Esophagus muscularis mucosa (tissue), 2 donors: ENCODE measurements at regions not wholly inside any gene's neighbourhood (a gene's known extent, or its start where the extent isn't known, plus 50 kb on each side); places are given as distances from the start of the nearest gene placed in this dataset.

ENCODE experiments used
- EP300 ChIP-seq: sonication (generic); formaldehyde crosslinking; IDR thresholded peaks from one replicate; pipeline ENCODE4 v1.6.1; 2017; ENCODE audit warnings: antibody characterized with exemption
- POLR2A ChIP-seq: fragments of 450-650 bp; IDR thresholded peaks from one replicate; pipeline ENCODE4 v1.6.1; 2017; ENCODE audit warnings: antibody characterized with exemption, moderate library complexity, mild to moderate bottlenecking, low read depth

- TF ChIP-seq POLR2A (no peak), EP300 (no peak)
These were observed 79.6 kb upstream of the SCIN start for GRCh38 chr7:12490940-12491339.
